GM13976 (cell line): ENCODE measurements at regions not wholly inside any gene's neighbourhood (a gene's known extent, or its start where the extent isn't known, plus 50 kb on each side); places are given as distances from the start of the nearest gene placed in this dataset.

Experiments used
- DNase-seq: peaks from one replicate; pipeline ENCODE4 v3.0.0; 2012; ENCODE audit warnings: low spot score
- CTCF ChIP-seq: IDR thresholded peaks from 2 replicates; pipeline ENCODE4 v1.5.1; 2012; ENCODE audit warnings: borderline replicate concordance, mild to moderate bottlenecking; ENCODE audit not compliant: insufficient read depth; ENCODE audit errors: extremely low read depth, missing control alignments, control extremely low read depth
- in situ Hi-C: fragments of 300-500 bp; cut with MboI; formaldehyde crosslinking; loops from one replicate; pipeline ENCODE4 v1.12.0; 2022; ENCODE audit warnings: low sequenced_read_pairs, mixed read lengths, inconsistent platforms; ENCODE audit not compliant: unreplicated experiment

GRCh38 chr11:127304634-127305033, 304.1 kb upstream of the KIRREL3 start:
- no peak for TF ChIP-seq CTCF
- in situ Hi-C loops: no loop called here
- no peak for DNase-seq

- in situ Hi-C loops: no loop called here
- TF ChIP-seq CTCF: no peak
Observed at GRCh38 chr11:127288926-127289325, 288.4 kb upstream of the KIRREL3 start.

GRCh38 chr11:127281534-127281933, 281.0 kb upstream of the KIRREL3 start:
- in situ Hi-C loops: no loop called here
- no peak for TF ChIP-seq CTCF

More at GRCh38 chr11:127288926-127289325, 288.4 kb upstream of the KIRREL3 start:
- DNase-seq: no peak

GRCh38 chr11:127275774-127276173, 275.2 kb upstream of the KIRREL3 start:
- in situ Hi-C loops: no loop called here

More at GRCh38 chr11:127281534-127281933, 281.0 kb upstream of the KIRREL3 start:
- DNase-seq: no peak

GRCh38 chr11:127274328-127274676, 273.7 kb upstream of the KIRREL3 start:
- no peak for TF ChIP-seq CTCF
- in situ Hi-C loops: no loop called here
- DNase-seq: no peak

More at GRCh38 chr11:127275774-127276173, 275.2 kb upstream of the KIRREL3 start:
- no peak for DNase-seq
- no peak for TF ChIP-seq CTCF

GRCh38 chr11:127273593-127274327, 273.2 kb upstream of the KIRREL3 start:
- in situ Hi-C loops: no loop called here
- no peak for DNase-seq

More at GRCh38 chr11:127273593-127274327, 273.2 kb upstream of the KIRREL3 start:
- TF ChIP-seq CTCF: no peak
